NOMO-1 treated with DMSO at 0.1 percent for 48 hours (cell line): ENCODE measurements at regions not wholly inside any gene's neighbourhood (a gene's known extent, or its start where the extent isn't known, plus 50 kb on each side); places are given as distances from the start of the nearest gene placed in this dataset.

ENCODE experiments used
- DNase-seq: peaks from one replicate; lab custom pipeline; 2025; ENCODE audit not compliant: unreplicated experiment; lab: John Stamatoyannopoulos, UW

DNA sequence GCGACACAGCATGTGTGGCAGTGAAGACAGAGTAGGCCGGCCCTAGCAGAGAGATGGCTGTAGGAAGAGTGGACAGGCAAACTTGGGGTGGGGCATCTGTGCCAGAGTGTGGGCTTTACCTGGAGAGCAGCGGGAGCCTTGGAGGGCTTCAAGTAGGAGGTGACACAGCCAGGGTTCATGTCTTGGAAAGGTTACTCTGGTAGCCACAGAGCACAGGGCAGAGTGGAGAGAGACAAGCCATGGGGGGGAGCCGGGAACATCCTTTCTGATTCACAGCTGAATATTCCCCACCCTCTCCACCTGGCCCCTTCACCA lies 53.5 kb upstream of the DIO3 start:
- DNase-seq, result no peak

DNA sequence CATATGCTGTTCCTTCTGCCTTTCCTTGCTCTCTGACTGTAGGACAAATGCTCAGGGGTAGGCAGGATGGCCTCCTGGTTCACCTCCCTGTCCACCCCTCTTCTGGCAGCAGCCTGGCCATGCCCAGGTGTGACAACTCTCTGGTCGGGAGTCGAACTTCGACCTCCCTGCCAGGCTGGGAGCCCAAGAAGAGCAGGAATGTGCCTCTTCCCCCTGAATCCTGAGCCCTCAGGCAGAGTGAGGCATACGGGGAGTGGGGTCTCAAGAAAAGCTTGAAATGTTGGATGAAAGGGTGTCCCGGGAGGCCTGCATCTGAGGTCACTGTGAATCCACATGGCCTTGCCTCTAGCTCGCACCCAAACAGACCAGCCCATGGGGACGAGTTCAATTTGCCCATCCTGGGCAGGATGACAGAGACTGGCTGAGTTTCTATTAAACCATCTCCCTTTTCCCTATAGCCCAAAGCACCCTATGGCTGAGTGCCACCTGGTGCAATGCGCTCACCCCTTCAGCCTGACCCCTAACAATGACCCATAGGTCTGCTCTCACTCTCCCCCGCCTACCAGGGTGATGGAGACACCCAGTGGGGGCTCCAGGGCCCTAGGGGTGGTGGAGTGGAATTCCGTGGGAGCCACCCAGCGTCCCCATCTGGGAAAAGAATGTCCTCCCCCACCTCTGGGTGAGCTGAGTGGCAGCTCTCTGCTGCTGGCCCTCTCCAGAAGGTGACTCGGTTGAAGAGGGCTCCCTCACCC lies 52.9 kb upstream of the DIO3 start:
- no peak for DNase-seq

DNA sequence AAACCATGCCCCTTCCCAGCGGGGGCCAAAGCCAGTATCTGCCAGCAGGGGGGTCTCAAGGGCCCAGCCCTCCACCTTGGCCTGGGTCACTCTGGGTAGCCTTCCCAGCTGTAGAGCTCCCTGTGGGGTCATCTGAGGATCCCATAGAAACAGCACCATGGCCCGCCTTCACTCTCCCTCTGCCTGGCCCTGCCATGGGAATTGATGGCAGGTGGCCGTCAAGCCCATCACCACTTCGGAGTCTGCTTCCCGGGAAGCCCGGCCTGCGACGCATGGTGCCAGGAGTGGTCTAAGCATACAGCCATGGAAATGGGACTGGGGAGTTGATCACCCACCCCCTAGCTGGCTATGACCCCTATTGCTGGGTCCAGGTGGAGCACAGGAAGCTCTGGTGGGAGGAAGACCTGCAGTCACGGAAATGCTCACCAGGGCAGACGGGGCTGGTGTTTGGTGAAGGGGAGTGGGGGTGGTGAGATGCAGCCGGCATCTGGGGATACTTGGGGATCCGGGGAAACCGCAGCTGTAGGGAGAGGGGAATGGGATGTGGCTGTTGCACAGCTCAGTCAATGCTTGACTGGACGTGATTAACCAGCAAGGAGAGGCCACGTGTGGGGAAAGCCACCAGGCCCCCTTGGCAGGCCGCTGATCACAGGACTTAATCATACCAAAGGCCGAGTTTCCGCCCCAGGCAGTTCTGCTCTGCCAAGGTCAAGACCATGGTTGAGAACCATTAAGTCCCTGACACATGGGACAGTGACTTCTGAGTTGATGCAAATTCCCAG lies 52.2 kb upstream of the DIO3 start:
- DNase-seq, result no peak

DNA sequence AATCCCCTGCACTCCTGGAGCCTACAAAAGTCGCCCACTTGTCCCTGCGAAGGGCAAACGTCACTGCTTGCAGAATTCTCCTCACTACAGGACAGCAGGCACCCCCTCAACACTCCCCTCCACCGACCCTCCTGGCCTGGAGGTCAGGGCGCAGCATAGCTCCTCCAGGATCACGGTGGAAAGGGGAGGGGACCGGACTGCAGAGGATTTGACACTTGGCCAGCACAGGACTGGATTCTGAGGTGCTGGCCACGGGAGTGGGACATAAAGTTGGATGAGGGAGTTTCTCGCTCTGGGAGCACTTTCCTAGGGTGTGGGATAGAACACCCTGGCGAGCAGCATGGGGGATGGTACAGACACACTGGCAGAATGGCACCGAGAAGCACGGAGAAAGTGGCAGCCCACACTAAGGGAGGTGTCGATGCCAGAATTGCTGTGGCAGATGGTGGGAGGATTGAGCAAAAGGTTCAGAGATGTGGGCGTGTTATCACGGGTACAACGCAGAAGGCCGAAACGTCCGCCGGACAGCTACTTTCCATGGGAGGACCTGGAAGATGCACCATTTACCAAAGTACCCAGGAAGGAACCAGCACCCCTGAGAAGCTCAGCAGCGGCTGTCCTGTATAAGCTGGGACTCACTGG lies 51.4 kb upstream of the DIO3 start:
- DNase-seq, result no peak

DNA sequence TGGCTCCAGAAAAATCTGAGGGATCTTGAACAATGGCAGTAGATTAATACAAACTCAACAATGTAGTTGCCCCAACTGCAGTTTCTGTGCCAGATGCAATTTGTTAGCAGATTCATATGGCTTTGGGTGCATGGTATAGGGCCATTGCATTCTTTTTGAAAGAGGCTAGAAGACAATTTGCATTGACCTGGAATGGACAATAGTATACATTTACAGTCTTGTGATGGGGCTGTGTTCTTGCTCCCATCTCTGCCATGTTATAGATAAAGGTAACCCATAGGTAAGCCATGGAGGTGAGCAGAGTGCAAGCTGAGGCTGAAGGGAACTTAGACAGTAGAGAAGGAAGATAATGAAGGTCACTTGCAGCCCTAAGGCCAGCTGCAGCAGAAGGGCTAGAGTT lies 50.1 kb upstream of the DIO3 start:
- no peak for DNase-seq
